Prostate gland (tissue), 2 donors: ENCODE measurements at regions not wholly inside any gene's neighbourhood (a gene's known extent, or its start where the extent isn't known, plus 50 kb on each side); places are given as distances from the start of the nearest gene placed in this dataset.

Experiments used
- POLR2A ChIP-seq: fragments of 450-650 bp; IDR thresholded peaks from one replicate; pipeline ENCODE4 v1.6.1; 2016; ENCODE audit warnings: antibody characterized with exemption, mild to moderate bottlenecking
- TF ChIP-seq, protein P1 (sequence below), 4 experiments: fragments of 200-600 bp in 2 of 4; fragments of 450-650 bp in 2 of 4; sonication (generic) in 2 of 4; IDR thresholded peaks; 1 replicate in 3 of 4; 2 replicates in 1 of 4; pipeline ENCODE4 v1.5.1; 2016 to 2019; ENCODE audit warnings: antibody characterized with exemption in 4 of 4, mild to moderate bottlenecking in 2 of 4, moderate library complexity in 2 of 4

DNA sequence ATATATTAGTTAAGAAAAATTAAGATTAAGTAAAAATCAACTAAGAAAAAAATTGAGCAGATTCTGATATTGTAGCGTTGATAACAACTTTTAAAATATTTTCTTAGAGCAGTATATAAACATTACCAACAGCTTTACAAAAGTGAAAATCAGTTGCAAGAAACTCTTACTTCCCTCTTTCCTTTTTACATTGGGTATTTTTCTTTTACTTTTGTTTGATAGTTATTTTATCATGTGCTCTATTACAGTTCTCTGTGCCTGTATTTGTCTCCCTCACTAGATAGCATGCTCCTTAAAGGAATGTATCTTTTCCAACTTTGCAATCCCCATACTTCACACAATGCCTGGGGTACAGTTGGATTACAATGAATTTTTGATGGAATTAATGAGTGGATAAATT lies 87.5 kb upstream of the P3H2 start:
- no peak for TF ChIP-seq POLR2A
- TF ChIP-seq, protein P1, sequence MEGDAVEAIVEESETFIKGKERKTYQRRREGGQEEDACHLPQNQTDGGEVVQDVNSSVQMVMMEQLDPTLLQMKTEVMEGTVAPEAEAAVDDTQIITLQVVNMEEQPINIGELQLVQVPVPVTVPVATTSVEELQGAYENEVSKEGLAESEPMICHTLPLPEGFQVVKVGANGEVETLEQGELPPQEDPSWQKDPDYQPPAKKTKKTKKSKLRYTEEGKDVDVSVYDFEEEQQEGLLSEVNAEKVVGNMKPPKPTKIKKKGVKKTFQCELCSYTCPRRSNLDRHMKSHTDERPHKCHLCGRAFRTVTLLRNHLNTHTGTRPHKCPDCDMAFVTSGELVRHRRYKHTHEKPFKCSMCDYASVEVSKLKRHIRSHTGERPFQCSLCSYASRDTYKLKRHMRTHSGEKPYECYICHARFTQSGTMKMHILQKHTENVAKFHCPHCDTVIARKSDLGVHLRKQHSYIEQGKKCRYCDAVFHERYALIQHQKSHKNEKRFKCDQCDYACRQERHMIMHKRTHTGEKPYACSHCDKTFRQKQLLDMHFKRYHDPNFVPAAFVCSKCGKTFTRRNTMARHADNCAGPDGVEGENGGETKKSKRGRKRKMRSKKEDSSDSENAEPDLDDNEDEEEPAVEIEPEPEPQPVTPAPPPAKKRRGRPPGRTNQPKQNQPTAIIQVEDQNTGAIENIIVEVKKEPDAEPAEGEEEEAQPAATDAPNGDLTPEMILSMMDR (IDR thresholded peaks at IDR 0.05): no peak
